Stomach (tissue), 4 donors: ENCODE measurements at regions not wholly inside any gene's neighbourhood (a gene's known extent, or its start where the extent isn't known, plus 50 kb on each side); places are given as distances from the start of the nearest gene placed in this dataset.

ENCODE experiments used
- CTCF ChIP-seq, 7 experiments: fragments of 450-650 bp in 4 of 7; fragments of 200-600 bp in 3 of 7; sonication (generic) in 3 of 7; IDR thresholded peaks; one replicate each; pipeline ENCODE4 v1.5.1; 2016 to 2019; ENCODE audit warnings: antibody characterized with exemption in 7 of 7, control low read depth in 2 of 7, mild to moderate bottlenecking in 1 of 7
- EP300 ChIP-seq: sonication (generic); formaldehyde crosslinking; IDR thresholded peaks from one replicate; pipeline ENCODE4 v1.6.1; 2017; ENCODE audit warnings: antibody characterized with exemption
- POLR2A ChIP-seq, 4 donors: fragments of 450-650 bp; IDR thresholded peaks; one replicate each; pipeline ENCODE4 v1.6.1; 2016; ENCODE audit warnings: antibody characterized with exemption in 4 of 4, control low read depth in 2 of 4, mild to moderate bottlenecking in 1 of 4, moderate library complexity in 1 of 4
- POLR2AphosphoS5 ChIP-seq, 3 donors: sonication (generic); formaldehyde crosslinking; IDR thresholded peaks; one replicate each; pipeline ENCODE4 v1.6.1; 2016; ENCODE audit warnings: antibody characterized with exemption in 3 of 3

DNA sequence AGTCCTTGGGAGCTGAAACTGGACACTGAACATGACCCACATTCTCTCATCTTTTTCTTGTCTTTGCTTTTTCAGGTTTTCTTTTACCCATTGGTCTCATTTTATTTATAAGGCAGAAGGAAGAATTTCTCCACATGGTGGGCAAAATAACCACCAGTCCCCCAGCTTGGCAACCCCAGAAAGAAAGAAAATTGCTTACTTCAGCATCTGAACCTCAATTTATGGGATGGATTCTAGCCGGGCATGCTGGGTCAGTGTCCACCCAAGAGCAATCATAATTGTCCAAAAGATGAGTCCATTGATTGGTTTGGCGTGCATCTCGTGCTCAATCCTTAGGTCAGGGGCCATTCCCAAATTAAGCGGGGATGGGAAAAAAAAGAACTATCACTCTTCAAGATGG lies 163.7 kb downstream of the TMEM114 start:
- no peak for TF ChIP-seq CTCF (IDR thresholded peaks at IDR 0.05)
- TF ChIP-seq POLR2AphosphoS5 (IDR thresholded peaks at IDR 0.05), result no peak
- no peak for TF ChIP-seq POLR2A (IDR thresholded peaks at IDR 0.05)
- no peak for TF ChIP-seq EP300
